SK-N-SH treated with all-trans-retinoic acid at 6 μM for 48 hours (cell line): ENCODE measurements at regions not wholly inside any gene's neighbourhood (a gene's known extent, or its start where the extent isn't known, plus 50 kb on each side); places are given as distances from the start of the nearest gene placed in this dataset.

Experiments used
- ATAC-seq: fragments of 200-7000 bp; cut with Tn5 transposase; 3 replicates; pipeline ENCODE4 v1.9.1; 2020; ENCODE audit warnings: mild to moderate bottlenecking, moderate library complexity
- ARNTL ChIP-seq: fragments of 450-650 bp; formaldehyde crosslinking; IDR thresholded peaks from 2 replicates; pipeline ENCODE4 v1.5.0; 2020; ENCODE audit warnings: low read depth, mild to moderate bottlenecking, moderate library complexity, borderline replicate concordance
- BACH2 ChIP-seq: fragments of 250-450 bp; sonication (Bioruptor Pico); IDR thresholded peaks from 2 replicates; pipeline ENCODE4 v1.9.0; 2021; ENCODE audit warnings: mild to moderate bottlenecking, borderline replicate concordance
- CREB5 ChIP-seq: fragments of 250-450 bp; sonication (Bioruptor Pico); IDR thresholded peaks from 2 replicates; pipeline ENCODE4 v1.5.1; 2020; ENCODE audit warnings: low read depth, mild to moderate bottlenecking, moderate library complexity
- CSDC2 ChIP-seq: fragments of 250-450 bp; sonication (Bioruptor Pico); IDR thresholded peaks from 2 replicates; pipeline ENCODE4 v1.5.0; 2020; ENCODE audit warnings: mild to moderate bottlenecking, moderate library complexity
- CSRNP3 ChIP-seq: fragments of 250-450 bp; sonication (Bioruptor Pico); IDR thresholded peaks from 2 replicates; pipeline ENCODE4 v1.5.1; 2021; ENCODE audit warnings: mild to moderate bottlenecking, moderate library complexity
- ESRRG ChIP-seq: fragments of 250-450 bp; sonication (Bioruptor Pico); IDR thresholded peaks from 2 replicates; pipeline ENCODE4 v1.6.1; 2021; ENCODE audit warnings: mild to moderate bottlenecking
- GLIS3 ChIP-seq: fragments of 250-450 bp; sonication (Bioruptor Pico); IDR thresholded peaks from 2 replicates; pipeline ENCODE4 v1.5.0; 2020; ENCODE audit warnings: mild to moderate bottlenecking, moderate library complexity
- OSR1 ChIP-seq: fragments of 250-450 bp; sonication (Bioruptor Pico); IDR thresholded peaks from 2 replicates; pipeline ENCODE4 v1.8.0; 2022; ENCODE audit warnings: moderate library complexity, mild to moderate bottlenecking, inconsistent platforms
- PPARA ChIP-seq: fragments of 250-450 bp; sonication (Bioruptor Pico); IDR thresholded peaks from 2 replicates; pipeline ENCODE4 v1.5.0; 2020; ENCODE audit warnings: mild to moderate bottlenecking, borderline replicate concordance
- RARB ChIP-seq: fragments of 250-450 bp; sonication (Bioruptor Pico); IDR thresholded peaks from 2 replicates; pipeline ENCODE4 v1.8.0; 2021; ENCODE audit warnings: mild to moderate bottlenecking, moderate library complexity
- TCF4 ChIP-seq: fragments of 250-450 bp; sonication (Bioruptor Pico); IDR thresholded peaks from 2 replicates; pipeline ENCODE4 v1.8.0; 2021; ENCODE audit warnings: mild to moderate bottlenecking, moderate library complexity, borderline replicate concordance
- TOX ChIP-seq: fragments of 250-450 bp; sonication (Bioruptor Pico); IDR thresholded peaks from 2 replicates; pipeline ENCODE4 v1.8.0; 2021; ENCODE audit warnings: mild to moderate bottlenecking, moderate library complexity, borderline replicate concordance
- ZC3H10 ChIP-seq: fragments of 250-450 bp; sonication (Bioruptor Pico); IDR thresholded peaks from 2 replicates; pipeline ENCODE4 v1.5.1; 2021; ENCODE audit warnings: mild to moderate bottlenecking, moderate library complexity
- ZFP3 ChIP-seq: fragments of 250-450 bp; sonication (Bioruptor Pico); IDR thresholded peaks from 2 replicates; pipeline ENCODE4 v1.5.0; 2020; ENCODE audit warnings: mild to moderate bottlenecking, moderate library complexity
- ZFP30 ChIP-seq: fragments of 450-650 bp; formaldehyde crosslinking; IDR thresholded peaks from 2 replicates; pipeline ENCODE4 v1.5.0; 2022; ENCODE audit warnings: mild to moderate bottlenecking, moderate library complexity
- ZNF565 ChIP-seq: fragments of 450-650 bp; formaldehyde crosslinking; conservative IDR thresholded peaks from 2 replicates; pipeline ENCODE4 v1.5.0; 2020; ENCODE audit warnings: low read depth, mild to moderate bottlenecking, moderate library complexity
- ZNF70 ChIP-seq: fragments of 450-650 bp; formaldehyde crosslinking; IDR thresholded peaks from 2 replicates; pipeline ENCODE4 v1.5.0; 2020; ENCODE audit warnings: mild to moderate bottlenecking, moderate library complexity
- ZNF8 ChIP-seq: fragments of 450-650 bp; formaldehyde crosslinking; IDR thresholded peaks from 2 replicates; pipeline ENCODE4 v1.5.0; 2020; ENCODE audit warnings: mild to moderate bottlenecking, moderate library complexity
- TF ChIP-seq, protein P1 (sequence below): fragments of 250-450 bp; sonication (Bioruptor Pico); IDR thresholded peaks from 2 replicates; pipeline ENCODE4 v1.8.0; 2020; ENCODE audit warnings: mild to moderate bottlenecking, moderate library complexity, borderline replicate concordance
- TF ChIP-seq, protein P2 (sequence below): fragments of 250-450 bp; sonication (Bioruptor Pico); IDR thresholded peaks from 2 replicates; pipeline ENCODE4 v1.5.0; 2020; ENCODE audit warnings: mild to moderate bottlenecking, moderate library complexity

- TF ChIP-seq PPARA (no peak), OSR1 (CRISPR knock-in tag) (no peak), ESRRG (CRISPR knock-in tag) (no peak), ZNF8 (CRISPR knock-in tag) (no peak), TOX (no peak), ZNF565 (CRISPR knock-in tag) (no peak), ARNTL (CRISPR knock-in tag) (no peak), ZNF70 (CRISPR knock-in tag) (no peak), BACH2 (CRISPR knock-in tag) (no peak), ZFP3 (no peak), CSDC2 (CRISPR knock-in tag) (no peak), ZC3H10 (CRISPR knock-in tag) (no peak), TCF4 (CRISPR knock-in tag) (no peak)
- no peak for ATAC-seq
Measured at GRCh38 chr4:179768996-179769395, 2326.8 kb upstream of the AGA start.

- ATAC-seq, result no peak
- TF ChIP-seq BACH2 (CRISPR knock-in tag) (no peak), OSR1 (CRISPR knock-in tag) (no peak), ZNF70 (CRISPR knock-in tag) (no peak), ESRRG (CRISPR knock-in tag) (no peak), CSRNP3 (no peak), RARB (CRISPR knock-in tag) (no peak), ZNF8 (CRISPR knock-in tag) (no peak)
Measured at GRCh38 chr4:179797738-179798137, 2355.5 kb upstream of the AGA start.

GRCh38 chr4:179803857-179804256 lies 2361.6 kb upstream of the AGA start:
- TF ChIP-seq CSRNP3 (no peak), ZNF8 (CRISPR knock-in tag) (no peak), PPARA (no peak), RARB (CRISPR knock-in tag) (no peak), ARNTL (CRISPR knock-in tag) (no peak), GLIS3 (CRISPR knock-in tag) (no peak), TOX (no peak), TCF4 (CRISPR knock-in tag) (no peak), CREB5 (CRISPR knock-in tag) (no peak), ZFP3 (no peak), ZNF70 (CRISPR knock-in tag) (no peak), CSDC2 (CRISPR knock-in tag) (no peak), ESRRG (CRISPR knock-in tag) (no peak), ZNF565 (CRISPR knock-in tag) (no peak), ZC3H10 (CRISPR knock-in tag) (no peak), BACH2 (CRISPR knock-in tag) (no peak), ZFP30 (no peak)
- TF ChIP-seq, protein P1, sequence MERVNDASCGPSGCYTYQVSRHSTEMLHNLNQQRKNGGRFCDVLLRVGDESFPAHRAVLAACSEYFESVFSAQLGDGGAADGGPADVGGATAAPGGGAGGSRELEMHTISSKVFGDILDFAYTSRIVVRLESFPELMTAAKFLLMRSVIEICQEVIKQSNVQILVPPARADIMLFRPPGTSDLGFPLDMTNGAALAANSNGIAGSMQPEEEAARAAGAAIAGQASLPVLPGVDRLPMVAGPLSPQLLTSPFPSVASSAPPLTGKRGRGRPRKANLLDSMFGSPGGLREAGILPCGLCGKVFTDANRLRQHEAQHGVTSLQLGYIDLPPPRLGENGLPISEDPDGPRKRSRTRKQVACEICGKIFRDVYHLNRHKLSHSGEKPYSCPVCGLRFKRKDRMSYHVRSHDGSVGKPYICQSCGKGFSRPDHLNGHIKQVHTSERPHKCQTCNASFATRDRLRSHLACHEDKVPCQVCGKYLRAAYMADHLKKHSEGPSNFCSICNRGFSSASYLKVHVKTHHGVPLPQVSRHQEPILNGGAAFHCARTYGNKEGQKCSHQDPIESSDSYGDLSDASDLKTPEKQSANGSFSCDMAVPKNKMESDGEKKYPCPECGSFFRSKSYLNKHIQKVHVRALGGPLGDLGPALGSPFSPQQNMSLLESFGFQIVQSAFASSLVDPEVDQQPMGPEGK (CRISPR knock-in tag), result no peak
- TF ChIP-seq, protein P2, sequence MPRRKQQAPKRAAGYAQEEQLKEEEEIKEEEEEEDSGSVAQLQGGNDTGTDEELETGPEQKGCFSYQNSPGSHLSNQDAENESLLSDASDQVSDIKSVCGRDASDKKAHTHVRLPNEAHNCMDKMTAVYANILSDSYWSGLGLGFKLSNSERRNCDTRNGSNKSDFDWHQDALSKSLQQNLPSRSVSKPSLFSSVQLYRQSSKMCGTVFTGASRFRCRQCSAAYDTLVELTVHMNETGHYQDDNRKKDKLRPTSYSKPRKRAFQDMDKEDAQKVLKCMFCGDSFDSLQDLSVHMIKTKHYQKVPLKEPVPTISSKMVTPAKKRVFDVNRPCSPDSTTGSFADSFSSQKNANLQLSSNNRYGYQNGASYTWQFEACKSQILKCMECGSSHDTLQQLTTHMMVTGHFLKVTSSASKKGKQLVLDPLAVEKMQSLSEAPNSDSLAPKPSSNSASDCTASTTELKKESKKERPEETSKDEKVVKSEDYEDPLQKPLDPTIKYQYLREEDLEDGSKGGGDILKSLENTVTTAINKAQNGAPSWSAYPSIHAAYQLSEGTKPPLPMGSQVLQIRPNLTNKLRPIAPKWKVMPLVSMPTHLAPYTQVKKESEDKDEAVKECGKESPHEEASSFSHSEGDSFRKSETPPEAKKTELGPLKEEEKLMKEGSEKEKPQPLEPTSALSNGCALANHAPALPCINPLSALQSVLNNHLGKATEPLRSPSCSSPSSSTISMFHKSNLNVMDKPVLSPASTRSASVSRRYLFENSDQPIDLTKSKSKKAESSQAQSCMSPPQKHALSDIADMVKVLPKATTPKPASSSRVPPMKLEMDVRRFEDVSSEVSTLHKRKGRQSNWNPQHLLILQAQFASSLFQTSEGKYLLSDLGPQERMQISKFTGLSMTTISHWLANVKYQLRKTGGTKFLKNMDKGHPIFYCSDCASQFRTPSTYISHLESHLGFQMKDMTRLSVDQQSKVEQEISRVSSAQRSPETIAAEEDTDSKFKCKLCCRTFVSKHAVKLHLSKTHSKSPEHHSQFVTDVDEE (CRISPR knock-in tag), result no peak
- no peak for ATAC-seq
